ENCODE measurements at regions not wholly inside any gene's neighbourhood (a gene's known extent, or its start where the extent isn't known, plus 50 kb on each side); places are given as distances from the start of the nearest gene placed in this dataset.

GRCh38 chr22:22408731-22409696, 99.5 kb downstream of the ZNF280B start:
- peak in 2 of 3 donors; percentile 14 to 25 for TF ChIP-seq CTCF (IDR thresholded peaks at IDR 0.05)
- no peak for TF ChIP-seq POLR2A (IDR thresholded peaks at IDR 0.05)

All from breast epithelium (tissue), 3 donors.